Amniotic epithelial cell (primary cell): ENCODE measurements at regions not wholly inside any gene's neighbourhood (a gene's known extent, or its start where the extent isn't known, plus 50 kb on each side); places are given as distances from the start of the nearest gene placed in this dataset.
"Not testable (repeated sequence)": the region's sequence is repeated elsewhere in the genome, so short reads cannot be mapped to it uniquely, and the experiment has no call there.

Experiments used
- DNase-seq: peaks from one replicate; pipeline ENCODE4 v3.0.0-alpha.2; 2010; ENCODE audit warnings: low read depth

DNA sequence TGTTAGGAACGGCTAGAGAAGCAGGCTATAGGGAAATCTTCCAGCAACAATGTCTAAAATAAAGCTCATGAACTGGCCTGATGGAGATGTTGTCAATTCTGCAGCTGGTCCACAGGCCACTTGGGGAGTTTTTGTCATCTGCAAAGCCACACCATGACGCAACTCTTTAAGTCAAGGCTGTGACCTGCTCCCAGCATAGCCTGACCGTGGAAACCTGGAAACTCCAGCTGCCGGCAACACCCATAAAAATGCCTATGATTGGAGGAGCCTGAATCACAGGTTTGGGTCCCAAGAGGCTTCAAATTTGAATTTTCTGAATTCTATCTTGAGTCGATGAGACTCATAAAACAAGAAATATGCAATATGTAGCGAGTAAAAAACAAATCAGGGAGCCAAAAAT is 969.2 kb upstream of the PRKX start:
- DNase-seq, result no peak

DNA sequence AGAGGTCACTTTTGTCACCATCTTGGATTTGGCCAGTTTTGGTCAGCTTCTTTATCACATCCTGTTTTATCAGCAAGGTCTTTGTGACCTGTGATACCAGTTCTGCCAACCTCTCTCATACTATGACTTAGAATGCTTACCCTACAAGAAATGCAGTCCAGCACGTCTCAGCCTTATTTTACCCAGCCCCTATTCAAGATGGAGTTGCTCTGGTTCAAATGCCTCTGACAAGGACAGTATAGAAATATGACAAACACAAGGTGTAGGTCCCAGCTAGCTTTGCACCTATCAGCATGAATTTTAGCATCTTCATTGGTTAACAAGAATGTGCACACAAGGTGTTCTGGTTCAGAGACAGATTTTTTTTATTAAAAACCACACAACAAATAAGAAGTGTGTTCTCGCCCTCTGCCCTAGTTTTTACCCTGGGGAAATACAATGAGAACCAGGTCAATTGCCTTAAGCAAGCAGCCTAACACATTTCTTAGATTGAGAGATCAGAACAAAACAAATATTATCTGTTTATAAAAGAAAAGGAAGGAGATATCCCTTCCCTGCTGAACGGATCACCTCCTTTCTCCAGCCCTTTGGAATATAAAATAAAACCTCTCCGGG is 962.3 kb upstream of the PRKX start:
- no peak for DNase-seq

DNA sequence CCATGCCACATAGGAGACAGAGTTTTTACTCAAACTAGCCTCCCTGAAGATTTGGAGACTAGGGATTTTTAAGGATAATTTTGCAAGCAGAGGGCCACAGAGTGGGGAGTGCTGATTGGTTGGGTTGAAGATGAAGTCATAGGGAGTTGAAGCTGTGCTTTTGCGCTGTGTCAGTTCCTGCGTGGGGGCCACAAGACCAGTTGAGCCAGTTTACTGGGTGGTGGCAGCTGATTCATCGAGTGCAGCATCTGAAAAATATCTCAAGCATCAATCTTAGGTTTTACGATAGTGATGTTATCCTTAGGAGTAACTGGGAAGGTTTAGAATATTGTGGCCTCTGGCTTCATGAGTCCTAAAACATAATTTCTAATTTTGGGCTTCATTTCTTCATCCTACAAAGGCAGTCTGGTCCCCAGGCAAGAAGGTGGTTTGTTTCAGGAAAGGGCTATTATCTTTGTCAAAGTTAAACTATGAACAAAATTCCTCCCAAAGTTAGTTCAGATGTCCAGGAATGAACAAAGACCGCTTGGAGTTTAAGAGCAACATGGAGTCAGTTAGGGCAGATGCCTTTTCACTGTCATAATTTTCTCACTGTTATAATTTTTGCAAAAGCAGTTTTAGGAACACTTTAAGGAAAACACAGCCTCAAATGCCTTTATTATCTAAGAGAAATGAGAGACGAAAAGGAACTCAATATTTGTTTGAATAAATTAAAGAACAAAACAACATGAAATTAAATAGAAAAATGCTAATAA is 960.8 kb upstream of the PRKX start:
- no peak for DNase-seq

DNA sequence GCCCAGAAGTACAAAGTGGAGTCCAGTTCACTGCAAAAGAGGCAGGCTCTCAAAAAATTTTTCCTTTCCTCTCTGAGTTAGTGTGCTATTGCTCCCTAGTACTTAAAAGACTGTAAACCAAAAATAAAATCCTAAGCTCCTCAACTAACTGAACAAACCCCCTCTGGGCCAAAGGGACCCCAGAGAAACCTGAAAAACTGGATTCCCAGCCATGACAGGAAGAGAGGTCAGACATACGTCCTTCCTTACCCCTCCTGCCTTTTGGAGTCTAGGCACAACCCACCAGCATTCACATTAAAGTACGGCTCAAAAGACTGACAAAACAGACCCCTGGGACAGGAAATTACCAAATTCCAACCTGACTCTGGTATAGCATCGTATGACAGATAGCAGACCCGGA is 957.9 kb upstream of the PRKX start:
- DNase-seq, result no peak

DNA sequence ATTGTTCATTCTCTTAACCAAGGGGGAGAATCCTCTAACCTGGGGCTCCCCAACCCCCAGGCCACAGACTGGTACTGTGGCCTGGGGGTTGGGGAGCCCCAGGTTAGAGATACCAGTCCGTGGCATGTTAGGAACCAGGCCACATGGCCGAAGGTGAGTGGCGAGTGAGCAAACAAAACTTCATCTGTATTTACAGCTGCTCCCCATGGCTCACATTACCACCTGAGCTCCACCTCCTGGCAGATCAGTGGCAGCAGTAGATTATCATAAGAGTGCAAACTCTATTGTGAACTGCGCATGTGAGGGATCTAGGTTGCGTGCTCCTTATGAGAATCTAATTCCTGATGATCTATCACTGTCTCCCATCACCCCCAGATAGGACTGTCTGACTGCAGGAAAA is 957.2 kb upstream of the PRKX start:
- DNase-seq, result no peak

DNA sequence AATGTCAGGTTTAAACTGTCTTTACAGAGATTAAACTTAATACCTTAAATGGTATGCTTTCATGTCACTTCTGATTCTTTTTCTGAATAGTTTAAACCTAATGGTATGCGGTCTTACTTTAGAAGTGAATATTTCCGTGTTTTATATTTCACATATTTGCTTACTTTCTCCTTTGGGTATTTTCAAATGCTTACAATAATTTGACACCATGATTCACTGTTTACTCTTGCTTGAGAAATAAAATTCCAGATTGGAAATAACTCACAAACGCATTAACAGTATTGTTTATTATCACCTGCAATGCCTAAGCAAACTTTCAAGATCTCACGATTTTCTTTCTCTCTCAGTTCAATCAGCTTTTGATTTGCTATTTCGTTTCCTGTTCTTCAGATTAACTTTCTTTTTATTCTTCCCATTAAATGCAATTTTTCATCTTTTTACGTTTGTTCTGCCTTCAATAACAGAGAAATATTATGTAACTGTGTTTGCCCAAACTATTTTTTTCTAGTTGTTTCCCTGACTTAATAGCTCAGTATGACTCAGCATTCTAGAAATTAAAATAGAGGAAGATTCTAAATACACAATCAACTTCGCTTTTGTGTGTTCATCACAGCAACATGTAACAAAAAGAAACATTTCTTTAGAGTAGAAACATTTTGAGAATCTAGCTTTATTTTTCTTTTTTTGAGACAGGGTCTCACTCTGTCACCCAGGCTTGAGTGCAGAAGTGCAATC is 955.5 kb upstream of the PRKX start:
- DNase-seq, result no peak

DNA sequence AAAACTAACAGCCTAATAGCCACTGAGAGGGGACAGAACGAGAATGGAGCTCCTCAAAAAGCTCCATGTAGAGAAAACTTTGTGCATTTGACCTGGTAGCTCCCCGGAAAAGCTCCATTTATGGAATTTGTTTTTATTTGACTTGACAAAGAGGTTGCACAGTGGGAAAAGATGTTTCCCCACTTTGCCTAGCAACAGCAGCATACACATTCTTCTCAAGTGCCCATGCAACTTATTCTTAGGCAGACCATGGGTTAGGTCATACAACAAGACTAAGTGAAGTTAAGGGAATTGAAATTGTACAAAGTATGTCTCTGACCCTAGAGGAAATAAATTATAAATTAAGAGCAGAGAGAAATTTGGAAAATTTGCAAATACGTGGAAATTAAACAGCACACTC is 949.6 kb upstream of the PRKX start:
- DNase-seq, result no peak

DNA sequence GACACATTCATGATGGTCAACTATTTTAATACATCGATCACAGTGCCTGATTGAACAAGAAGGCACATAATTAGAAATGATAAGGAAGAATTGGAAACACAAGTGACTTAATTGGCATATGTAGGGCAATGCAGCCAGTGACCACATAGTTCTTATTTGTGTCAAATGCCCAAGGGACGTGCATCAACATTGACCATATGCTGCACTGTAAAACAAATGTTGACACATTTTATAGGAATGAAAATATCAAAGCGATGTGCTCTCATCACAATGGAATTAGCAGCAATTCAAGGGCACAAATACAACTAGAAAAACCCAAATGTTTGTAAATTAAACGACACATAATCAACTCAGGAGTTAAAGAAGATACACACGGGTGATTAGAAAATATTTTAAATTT is 948.3 kb upstream of the PRKX start:
- DNase-seq, result no peak

DNA sequence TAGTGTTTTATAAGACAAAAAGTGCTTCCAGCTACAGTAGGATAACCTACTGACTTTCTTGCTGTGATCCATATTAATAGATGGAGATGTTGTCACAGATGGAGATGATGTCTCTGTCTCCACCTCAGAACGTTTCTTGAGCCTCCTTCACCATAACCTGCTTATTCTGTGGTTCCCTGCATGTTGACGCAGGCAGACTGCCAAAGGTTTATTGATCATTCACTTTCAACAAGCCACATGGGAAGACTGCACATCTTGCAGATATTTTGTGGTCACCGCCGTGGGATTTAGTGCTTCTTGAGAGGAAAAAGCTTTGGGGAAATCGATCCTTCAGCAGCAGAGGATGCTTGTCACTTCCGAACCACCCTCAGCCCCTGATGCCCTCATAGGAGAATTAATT is 943.0 kb upstream of the PRKX start:
- DNase-seq, result no peak

DNA sequence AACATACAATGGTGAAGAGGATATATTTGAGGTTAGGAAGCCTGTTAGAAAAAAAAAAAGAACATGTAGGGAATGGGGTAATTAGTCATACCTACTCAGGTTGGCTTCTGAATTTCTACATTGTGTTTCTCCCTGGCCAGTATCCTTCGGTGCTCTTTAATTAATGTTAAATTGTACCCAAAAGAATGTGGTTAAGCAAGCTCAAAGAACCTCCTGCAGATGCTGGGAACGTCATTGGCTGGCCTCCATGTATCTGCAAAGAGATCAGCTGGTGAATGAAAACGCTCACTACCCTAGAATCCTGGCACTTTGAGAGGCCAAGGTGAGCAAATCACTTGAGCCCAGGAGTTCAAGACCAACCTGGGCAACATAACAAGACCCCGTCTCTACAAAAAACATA is 942.3 kb upstream of the PRKX start:
- DNase-seq, result no peak

DNA sequence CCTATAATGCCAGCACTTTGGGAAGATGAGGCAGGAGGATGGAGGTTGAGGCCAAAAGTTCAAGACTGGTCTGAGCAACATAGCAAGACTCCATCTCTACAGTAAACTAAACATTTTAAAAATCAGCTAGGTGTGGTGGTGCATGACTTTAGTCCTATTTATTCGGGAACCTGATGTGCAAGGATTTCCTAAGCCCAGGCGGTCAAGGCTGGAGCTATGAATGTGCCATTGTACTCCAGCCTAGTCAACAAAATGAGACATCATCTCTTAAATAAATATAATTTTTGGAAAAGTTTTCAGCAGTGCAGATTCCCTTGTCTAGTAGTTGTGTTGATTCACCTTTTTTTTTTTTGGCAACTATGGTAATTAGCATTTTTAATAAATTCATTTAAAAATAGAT is 928.7 kb upstream of the PRKX start:
- no peak for DNase-seq

DNA sequence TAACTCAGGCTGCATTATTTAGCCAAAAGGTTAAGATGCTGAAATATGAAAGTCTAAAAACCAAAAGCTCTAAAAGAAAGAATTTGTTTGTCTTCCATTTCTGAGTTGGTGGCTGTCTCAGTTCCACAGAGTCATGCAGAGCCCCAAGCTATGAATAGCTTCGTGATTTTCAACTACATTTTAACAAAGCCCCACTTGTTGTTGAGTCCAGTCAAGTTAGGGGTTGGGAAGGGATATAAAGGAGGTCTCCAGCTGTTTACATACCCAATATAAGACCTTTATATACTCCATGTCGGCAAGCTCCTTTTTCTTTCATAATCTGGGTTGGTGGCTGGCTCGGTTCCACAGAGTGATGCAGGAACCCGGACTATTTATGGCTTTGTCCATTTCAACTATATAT is 924.6 kb upstream of the PRKX start:
- DNase-seq, result no peak

DNA sequence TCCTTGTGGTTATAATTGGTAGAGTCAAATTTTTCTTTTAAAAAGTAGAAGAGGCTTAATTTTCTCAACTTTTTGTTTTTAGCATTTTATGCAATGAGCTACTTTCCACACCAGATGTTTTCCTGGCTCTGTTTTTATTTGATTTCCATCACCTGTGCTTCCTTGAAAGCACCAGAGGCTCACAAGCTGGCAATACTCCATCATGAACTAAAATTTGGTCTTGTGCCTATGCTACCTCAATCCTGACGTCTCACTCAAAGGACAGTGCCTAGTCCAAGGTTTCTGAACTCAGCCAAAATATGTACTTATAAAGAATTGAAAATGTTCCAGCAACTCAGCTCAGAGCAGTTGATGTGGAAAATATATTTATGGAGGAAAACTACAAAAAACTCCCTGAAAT is 914.0 kb upstream of the PRKX start:
- no peak for DNase-seq

DNA sequence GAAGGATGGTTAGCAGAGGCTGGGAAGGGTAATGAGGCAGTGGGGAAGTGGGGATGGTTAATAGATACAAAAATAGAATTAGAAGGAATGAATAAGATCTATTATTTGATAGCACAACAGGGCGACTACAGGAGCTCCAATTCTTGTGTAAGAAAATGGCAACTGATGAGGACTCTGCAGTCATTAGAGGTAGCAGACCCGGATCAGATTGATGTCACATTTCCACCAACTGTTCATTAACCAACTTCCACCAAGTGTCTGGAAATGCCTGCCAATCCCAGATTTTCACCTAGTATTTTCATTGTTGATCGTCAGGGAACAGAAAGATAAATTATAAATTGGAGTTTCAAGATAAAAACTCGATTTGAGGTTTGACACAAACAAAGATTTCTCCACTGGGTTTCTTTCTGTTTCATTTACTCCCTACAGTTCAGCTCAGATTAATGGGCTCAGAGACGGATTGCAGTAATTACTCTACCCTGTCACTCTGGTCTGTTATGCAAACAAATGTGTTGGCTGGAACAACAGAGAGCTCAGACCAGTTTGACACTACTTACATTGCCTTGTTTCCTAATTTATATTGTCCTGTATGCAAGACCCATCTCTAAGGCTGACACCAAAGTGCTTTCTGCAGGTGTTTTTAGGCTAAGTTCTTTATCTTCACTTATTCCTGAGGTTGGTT is 909.2 kb upstream of the PRKX start:
- DNase-seq, result no peak

DNA sequence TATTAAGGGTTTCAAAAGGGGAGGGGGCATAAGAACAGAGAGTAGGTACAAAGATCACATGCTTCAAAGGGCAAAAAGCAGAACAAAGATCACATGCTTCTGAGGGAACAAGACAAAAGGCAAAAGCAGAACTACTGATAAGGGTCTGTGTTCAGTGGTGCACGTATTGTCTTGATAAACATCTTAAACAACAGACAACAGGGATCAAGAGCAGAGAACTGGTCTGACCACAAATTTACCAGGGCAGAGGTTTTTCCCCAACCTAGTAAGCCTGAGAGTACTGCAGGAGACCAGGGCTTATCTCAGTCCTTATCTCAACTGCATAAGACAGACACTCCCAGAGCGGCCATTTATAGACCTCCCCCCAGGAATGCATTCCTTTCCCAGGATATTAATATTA is 900.2 kb upstream of the PRKX start:
- DNase-seq, result not testable (repeated sequence)

DNA sequence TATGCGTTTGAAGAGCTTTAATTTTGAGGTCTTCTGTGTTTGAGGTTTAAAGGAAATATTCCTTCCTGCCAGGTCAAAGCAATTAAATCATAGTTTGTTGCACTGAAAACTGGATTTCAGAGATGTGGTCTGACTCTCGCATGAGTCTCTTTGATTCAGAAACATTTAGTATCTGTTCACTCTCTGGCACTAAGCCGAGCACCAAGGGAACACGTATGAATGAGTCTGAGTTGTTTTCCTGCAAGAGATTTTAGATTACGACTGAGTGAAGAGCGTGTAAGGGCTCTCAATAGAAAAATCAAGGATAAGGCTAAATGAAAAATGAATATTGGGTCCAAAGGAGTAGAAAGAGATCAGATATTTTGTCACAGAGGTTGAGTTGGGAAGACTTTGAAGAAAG is 875.4 kb upstream of the PRKX start:
- no peak for DNase-seq

DNA sequence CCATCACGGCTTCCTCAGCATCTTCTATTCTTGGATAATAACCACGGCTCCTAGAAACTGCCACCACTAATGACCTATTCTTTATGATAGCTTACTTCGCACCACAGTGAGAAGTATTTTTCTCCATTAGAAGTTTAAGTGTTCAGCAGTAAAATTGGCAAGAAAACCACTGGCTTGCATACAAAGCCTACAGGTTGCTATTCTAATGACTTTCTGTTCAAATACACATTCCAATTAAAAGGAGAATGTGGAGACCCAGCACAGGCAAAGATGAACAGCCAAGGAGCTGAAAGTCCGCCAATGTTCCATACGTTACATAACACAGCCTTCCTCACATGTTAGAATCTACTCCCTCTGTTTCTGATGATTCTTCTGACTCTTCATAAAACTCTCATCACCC is 875.0 kb upstream of the PRKX start:
- DNase-seq, result no peak

DNA sequence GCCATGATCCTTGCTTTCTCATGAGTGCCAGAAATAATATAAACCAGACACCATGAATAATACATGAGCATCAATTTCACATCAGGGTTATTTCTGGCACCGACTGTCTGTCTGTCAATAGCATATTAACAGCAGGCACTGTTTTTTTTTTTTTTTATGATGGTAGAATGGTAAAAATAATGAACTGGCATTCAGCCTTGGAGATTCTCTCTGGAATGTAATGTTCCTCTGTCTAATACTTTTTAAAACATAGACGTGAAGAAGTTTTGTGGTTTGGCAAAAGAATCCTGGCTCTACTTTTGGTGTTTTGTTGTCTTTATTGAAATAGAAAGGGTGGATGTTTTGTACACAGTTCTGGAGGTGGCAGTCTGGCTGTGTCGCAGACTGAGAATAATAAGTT is 874.6 kb upstream of the PRKX start:
- DNase-seq, result no peak

DNA sequence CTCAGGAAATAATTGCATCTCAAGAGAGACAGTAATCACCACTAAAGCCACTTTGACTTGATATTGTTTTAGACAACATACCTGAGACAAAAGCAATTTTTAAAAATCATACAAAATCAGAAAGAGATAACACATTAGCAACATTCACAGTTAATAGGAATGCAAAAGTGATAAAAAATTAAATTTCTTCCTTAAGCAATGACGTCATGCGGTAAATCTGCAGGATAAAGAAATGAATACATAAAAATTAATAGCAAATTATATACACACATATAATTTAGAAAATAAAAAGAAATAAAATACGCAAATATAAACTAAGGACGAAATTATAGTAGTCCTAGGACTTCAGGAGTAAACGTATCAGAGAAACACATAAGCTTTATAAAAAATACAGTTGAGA is 866.5 kb upstream of the PRKX start:
- no peak for DNase-seq

DNA sequence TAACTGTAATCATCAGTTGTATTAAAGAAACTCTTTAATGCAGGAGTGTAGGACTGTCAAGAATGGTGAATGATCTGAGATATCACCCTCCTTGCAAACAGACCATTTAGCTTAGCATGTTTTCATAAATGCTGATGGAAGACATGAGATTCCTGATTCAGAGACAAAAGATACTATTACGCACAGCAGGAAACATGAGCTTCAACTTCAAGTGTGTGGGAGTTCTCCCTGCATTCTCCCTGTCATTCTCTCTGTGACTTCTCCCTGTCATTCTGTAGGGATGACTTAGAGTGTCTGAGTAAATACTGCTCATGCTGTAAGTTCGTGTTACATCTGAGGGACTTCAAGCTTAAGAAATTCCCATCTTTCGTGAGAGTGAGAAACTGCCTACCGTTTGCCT is 866.0 kb upstream of the PRKX start:
- DNase-seq, result no peak

DNA sequence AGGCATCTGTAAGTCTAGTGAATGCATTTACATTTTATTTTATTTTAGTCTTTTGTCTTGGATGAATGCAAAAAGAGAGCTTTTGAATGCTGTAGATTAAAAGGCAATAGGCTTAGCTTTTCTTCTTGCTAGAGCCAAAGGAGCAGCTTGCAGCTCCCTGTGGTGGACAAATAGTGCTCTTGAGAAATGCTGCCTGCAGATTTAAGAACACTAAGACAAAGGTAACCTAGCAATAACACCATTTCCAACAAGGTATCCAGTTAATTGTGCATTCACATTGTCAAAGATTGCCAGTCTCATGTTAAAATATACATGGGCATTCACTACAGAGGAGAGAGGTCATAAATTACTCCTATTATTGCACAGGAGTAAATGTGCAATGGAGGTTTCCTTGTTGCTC is 859.2 kb upstream of the PRKX start:
- DNase-seq, result no peak

DNA sequence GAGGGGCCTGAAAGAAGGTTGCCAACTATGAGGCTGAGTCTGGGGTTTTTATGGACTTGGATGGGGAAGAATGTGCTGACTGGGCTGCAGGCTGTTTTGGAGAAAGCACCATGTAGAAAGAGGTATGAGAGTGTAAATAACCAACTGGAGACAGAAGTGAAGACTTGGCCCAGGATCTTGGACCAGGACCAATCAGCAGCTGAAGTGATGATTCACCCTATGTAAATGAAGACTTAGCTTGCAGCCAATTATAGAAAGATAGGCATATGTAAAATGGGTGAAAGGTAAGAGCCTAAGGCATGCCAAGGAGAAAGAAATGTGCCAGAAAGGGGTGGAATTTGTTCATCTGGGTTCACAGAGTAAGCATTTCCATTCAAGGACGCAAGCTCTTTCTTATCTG is 856.7 kb upstream of the PRKX start:
- DNase-seq, result no peak

DNA sequence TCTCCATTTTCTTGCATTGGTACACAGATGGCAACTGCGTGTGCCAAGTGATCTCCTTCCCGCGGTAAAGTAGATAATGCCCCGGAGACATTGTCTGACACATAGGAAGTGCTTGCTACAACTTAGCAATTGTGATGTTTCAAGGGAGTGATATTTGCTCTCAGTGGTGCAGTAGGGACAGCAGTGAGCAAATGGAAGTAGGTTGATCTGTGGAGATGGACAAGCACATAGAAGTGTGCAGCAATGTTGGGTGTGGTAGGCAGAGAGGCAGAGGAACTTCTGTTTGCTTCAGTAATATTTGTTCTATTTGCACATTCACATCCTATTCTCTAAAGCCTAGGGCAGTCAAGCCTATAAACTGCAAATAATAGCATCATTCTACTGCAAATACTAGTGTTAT is 846.7 kb upstream of the PRKX start:
- no peak for DNase-seq
